GM10266 (cell line): ENCODE measurements at regions not wholly inside any gene's neighbourhood (a gene's known extent, or its start where the extent isn't known, plus 50 kb on each side); places are given as distances from the start of the nearest gene placed in this dataset.

Experiments used
- DNase-seq: peaks from one replicate; pipeline ENCODE4 v3.0.0; 2012; ENCODE audit errors: extremely low spot score
- TF ChIP-seq, protein P1 (sequence below): IDR thresholded peaks from 2 replicates; pipeline ENCODE4 v1.5.1; 2012; ENCODE audit warnings: mild to moderate bottlenecking, low read depth; ENCODE audit not compliant: control insufficient read depth, insufficient read depth; ENCODE audit errors: missing control alignments

GRCh38 chr7:145511004-145511403, 605.6 kb upstream of the CNTNAP2 start:
- TF ChIP-seq, protein P1, sequence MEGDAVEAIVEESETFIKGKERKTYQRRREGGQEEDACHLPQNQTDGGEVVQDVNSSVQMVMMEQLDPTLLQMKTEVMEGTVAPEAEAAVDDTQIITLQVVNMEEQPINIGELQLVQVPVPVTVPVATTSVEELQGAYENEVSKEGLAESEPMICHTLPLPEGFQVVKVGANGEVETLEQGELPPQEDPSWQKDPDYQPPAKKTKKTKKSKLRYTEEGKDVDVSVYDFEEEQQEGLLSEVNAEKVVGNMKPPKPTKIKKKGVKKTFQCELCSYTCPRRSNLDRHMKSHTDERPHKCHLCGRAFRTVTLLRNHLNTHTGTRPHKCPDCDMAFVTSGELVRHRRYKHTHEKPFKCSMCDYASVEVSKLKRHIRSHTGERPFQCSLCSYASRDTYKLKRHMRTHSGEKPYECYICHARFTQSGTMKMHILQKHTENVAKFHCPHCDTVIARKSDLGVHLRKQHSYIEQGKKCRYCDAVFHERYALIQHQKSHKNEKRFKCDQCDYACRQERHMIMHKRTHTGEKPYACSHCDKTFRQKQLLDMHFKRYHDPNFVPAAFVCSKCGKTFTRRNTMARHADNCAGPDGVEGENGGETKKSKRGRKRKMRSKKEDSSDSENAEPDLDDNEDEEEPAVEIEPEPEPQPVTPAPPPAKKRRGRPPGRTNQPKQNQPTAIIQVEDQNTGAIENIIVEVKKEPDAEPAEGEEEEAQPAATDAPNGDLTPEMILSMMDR, result no peak
- DNase-seq, result no peak

DNA sequence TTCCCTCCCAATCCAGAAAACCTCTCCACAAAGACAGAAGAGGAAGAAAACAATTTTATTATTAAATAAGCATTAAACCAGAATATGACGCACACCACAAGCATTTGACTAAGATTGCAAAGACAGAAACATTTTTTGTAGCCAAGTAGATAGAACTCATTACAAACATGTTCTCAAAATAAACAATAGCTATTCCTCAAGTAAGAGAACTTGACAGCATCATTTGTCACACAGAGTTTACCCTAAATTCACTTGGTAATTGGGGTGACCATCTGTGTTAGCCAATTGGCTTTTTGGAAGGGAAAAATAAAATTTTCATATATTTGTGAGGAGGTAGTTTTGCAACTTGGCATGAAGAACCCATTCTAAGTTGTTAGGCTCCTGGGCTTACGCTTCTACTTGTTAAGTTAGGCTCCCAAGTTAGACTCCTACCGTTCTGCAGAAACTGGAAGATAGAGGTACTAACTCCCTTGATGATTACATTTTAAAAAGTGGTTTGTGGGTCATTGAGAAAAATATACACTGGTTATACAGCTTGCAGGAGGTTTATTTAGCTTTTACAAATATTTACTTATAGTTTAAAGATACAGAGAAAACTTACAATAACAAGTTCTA, 618.6 kb upstream of the CNTNAP2 start:
- TF ChIP-seq, protein P1, result no peak
- DNase-seq, result no peak

GRCh38 chr7:145490356-145490755, 626.2 kb upstream of the CNTNAP2 start:
- DNase-seq, result no peak
- TF ChIP-seq, protein P1, result no peak

DNA sequence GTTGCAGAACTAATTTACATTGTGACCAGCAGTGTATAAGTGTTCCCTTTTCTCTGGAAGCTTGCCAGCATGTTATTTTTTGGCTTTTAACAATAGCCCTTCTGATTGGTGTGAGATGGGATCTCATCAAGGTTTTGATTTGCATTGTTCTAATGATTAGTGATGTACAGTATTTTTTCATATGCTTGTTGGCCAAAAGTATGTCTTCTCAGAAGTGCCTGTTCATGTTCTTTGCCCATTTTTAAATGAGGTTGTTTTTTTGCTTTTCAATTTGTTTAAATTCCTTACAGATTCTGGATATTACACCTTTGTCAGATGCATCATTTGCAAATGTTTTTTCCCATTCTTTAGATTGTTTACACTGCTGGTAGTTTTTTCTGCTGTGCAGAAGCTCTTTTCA, 627.0 kb upstream of the CNTNAP2 start:
- TF ChIP-seq, protein P1, result no peak
- no peak for DNase-seq

DNA sequence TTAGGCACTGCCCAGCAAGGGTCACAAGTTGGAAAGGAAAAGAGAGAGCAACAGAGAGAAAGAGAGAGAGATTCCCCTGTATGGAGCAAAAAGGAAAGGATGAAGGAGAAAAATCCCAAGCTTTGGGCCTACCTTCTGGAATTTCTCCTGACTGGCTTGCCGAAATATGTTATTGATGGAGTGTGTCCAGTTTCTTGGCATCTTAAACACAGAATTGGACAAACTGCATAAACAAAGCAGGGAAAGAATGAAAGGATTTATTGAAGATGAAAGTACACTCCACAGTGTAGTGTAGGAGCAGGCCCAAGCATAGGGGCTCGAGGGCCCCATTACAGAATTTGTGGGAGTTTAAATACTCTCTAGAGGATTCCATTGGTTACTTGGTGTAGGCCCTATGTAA, 627.8 kb upstream of the CNTNAP2 start:
- no peak for DNase-seq
- TF ChIP-seq, protein P1, result no peak

- TF ChIP-seq, protein P1, result no peak
- no peak for DNase-seq
Observed at GRCh38 chr7:145481985-145482384, 634.6 kb upstream of the CNTNAP2 start.

DNA sequence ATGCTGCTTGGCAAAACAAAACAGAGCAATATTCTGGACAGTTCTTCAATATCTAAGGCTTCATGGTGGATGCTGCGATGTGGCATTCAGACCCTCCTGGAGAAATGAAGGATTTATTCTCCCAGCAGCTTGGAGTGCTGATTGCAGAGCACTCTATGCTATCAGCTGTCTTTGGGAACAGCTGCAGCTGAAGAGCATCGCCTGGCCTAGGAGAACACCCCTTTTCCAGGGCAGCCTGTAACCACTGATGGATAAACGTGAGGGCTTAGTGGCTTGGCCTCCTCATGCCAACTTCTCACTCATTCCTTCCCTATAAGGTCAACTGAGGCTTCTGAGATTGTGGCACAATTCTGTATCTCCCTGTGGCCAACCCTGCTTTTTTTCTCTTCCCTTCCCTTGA, 638.1 kb upstream of the CNTNAP2 start:
- no peak for DNase-seq
- TF ChIP-seq, protein P1, result no peak
